Astrocyte (in vitro differentiated cells and primary cell): ENCODE measurements at regions not wholly inside any gene's neighbourhood (a gene's known extent, or its start where the extent isn't known, plus 50 kb on each side); places are given as distances from the start of the nearest gene placed in this dataset.

Experiments used
- CTCF ChIP-seq: IDR thresholded peaks from 2 replicates; pipeline ENCODE4 v1.5.1; 2011; ENCODE audit warnings: low read depth, mild to moderate bottlenecking, inconsistent platforms, low read length, moderate library complexity; ENCODE audit not compliant: insufficient read depth
- EZH2 ChIP-seq: IDR thresholded peaks from 2 replicates; pipeline ENCODE4 v1.6.1; 2012; ENCODE audit warnings: mild to moderate bottlenecking, low read length, inconsistent platforms; ENCODE audit not compliant: insufficient read depth

- TF ChIP-seq EZH2 (no peak), CTCF (no peak)
Measured at GRCh38 chr9:114733816-114734215, 51.8 kb upstream of the TEX48 start.
